GM21390 (cell line): ENCODE measurements at regions not wholly inside any gene's neighbourhood (a gene's known extent, or its start where the extent isn't known, plus 50 kb on each side); places are given as distances from the start of the nearest gene placed in this dataset.
"Not testable (repeated sequence)": the region's sequence is repeated elsewhere in the genome, so short reads cannot be mapped to it uniquely, and the experiment has no call there.

Experiments
- ATAC-seq: cut with Tn5 transposase; IDR thresholded peaks from one replicate; pipeline ENCODE4 v1.9.1; 2021; ENCODE audit not compliant: unreplicated experiment

GRCh38 chr6:27633221-27633688 is 160.3 kb upstream of the ZNF184 start:
- ATAC-seq, result not testable (repeated sequence)

DNA sequence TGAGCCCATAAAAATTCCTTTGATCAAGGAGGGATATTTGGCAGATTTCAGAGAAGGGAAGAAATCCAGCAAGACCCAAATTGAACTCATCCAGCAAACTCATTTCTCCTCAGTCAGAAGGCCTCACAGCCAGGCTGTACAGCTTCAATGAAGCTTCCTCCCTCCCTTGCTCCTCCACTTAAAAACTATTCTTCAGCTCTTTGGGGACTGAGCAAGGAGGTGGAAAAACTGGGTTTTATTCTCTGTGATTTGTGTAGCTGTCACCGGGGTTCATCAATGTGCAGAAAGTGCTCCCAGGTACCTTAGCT is 158.7 kb upstream of the ZNF184 start:
- no peak for ATAC-seq

DNA sequence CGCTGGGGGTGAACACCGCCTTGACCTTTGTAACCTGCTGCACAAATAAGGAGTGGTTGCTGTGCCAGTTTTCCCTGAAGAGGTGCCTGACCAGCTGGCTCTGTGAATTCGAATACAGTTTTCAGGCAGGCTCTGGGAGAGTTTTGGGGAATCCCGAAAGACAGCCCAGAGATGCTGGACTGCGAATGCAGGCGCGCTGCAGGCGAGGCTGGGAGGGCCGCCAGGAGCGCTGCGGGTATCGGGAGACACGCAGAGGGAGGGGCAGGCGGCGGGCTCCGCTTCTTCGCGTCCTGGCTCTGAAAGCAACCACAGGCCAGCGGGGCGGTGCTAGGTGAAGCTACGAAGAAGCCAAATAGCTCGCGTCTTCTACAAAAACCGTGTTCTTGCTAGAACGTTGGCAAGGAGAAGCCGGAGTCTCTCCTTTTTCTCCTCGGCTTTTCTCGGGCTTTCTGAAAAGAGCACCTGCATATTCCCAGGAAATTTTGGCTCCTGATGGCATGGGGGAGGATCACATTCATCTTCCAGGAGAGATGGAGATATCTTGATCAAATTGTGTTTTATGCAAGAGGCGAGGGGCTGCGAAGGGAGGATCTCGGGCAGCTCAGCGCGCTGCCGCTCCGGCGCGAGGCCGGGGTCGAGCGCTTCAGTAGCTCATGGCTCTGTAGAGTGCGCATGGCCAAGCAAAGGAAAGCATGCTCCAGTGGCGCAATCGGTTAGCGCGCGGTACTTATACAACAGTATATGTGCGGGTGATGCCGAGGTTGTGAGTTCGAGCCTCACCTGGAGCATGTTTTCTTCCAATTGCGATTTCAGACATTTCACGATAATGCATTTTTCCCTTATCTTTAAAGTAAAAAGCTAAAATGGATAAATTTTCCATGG is 158.1 kb upstream of the ZNF184 start:
- no peak for ATAC-seq

DNA sequence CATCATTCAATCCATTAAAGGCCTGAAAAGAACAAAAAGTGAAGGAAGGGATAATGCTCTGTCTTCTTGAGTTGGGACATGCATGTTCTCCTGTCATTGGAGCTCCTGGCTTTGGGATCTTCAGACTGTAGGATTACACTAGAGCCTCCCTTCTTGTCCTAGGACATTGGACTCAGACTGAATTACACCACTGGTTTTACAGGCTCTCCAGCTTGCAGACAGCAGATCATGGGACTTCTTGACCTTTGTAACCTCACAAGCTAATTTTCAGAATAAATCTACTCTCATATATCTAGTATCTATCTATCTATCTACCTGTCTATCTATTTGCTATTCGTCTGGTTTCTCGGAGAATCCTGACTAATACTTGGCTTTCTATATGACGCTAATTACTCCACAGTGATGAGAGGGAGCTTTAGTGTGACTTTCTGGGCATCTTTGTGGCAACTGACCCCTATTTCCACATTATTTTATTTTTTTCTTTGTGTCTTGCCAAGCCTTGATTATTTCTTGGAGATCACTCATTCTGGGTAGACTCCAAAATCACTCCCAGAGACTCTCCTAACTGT is 151.9 kb upstream of the ZNF184 start:
- no peak for ATAC-seq

GRCh38 chr6:27623103-27623502 is 150.2 kb upstream of the ZNF184 start:
- no peak for ATAC-seq

GRCh38 chr6:27619436-27619835 is 146.5 kb upstream of the ZNF184 start:
- ATAC-seq, result no peak

DNA sequence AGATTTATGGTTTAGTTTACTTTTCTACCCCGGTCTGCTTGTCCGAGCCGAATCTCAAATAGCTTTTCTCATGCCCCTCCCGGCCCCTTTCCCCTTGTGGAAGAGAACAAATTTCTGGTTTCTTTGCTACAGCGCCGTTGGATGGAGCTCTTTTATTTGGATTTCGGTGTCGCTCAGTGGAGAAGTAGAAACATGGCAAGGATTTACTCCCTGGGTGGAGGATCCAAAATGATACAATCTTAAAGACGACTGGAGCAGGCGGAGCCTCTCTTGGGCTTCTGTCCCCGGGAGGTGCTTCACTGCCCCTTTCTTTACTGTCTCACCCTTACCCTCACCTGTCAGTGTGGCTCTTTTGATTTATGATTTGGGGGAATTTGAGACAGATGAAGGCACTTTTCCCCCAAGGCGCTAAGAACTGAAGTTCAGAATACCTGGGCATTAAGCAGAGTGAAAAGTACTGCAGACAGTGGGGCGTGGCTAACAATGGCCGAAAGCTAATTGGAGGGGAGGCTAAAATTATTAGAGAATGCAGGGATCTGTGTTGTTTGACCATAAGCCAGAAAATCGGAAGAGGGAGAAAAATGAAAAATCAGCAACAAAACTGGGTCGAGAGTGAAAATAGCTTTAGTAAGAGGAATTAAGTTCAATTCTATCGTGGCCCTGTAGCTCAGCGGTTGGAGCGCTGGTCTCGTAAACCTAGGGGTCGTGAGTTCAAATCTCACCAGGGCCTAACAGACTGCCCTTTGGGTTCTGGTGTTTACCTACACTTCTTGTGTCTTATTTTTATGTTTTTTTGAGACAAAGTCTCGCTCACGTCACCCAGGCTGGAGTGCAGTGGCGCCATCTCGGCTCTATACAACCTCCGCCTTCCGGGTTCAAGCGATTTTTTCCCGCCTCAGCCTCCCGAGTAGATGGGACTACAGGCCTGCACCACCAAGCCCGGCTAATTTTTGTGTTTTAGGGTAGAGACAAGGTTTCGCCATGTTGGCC is 145.1 kb upstream of the ZNF184 start:
- no peak for ATAC-seq

GRCh38 chr6:27617046-27617687 is 144.3 kb upstream of the ZNF184 start:
- no peak for ATAC-seq

GRCh38 chr6:27616328-27617045 is 143.6 kb upstream of the ZNF184 start:
- ATAC-seq, result no peak

GRCh38 chr6:27611451-27611850 is 138.5 kb upstream of the ZNF184 start:
- ATAC-seq, result no peak

- no peak for ATAC-seq
These were observed 136.3 kb upstream of the ZNF184 start for GRCh38 chr6:27608916-27609883.

DNA sequence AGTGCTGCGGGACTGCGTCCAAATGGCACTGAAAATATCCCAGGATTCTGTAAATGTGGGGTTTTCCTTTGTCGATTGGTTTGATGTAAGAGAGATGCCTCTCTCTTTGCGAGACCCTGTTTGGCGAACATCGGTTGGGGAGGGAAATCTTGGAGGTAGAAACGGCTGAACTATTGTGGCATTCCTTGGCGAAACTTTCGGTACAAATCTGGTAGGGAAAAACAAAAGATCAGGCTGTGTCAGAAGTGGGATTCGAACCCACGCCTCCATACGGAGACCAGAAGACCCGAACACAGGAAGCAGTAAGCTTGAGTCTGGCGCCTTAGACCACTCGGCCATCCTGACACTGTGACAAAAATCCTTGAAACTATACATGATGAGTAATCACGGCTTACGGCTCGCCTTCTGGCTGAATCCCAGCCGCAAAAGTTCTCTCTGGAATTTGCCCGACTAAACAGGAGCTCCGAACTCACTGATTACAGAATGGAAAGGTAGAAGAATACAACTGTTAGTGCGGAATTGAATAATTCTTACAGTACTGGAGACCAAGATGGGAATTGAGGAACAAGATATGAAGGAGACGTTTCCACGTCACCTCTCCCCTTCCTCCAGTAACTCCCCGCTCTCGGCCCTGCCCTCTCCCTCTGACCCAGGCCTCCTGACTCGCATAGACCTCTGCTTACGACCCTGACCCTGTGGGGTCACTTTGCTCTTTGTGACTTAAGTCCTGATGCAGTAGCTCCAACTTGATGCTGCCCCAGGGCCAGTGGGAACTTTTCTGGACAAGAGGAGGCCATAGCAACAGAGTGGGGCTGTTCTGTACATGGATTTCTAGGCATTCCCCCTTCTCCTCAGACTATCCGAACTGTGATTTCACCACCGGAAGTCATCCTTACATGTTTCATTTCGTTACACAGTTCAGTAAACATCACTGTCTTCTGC is 132.8 kb upstream of the ZNF184 start:
- no peak for ATAC-seq

- ATAC-seq, result no peak
These were observed 132.1 kb upstream of the ZNF184 start for GRCh38 chr6:27604986-27605385.

GRCh38 chr6:27601668-27602254 is 128.9 kb upstream of the ZNF184 start:
- no peak for ATAC-seq

DNA sequence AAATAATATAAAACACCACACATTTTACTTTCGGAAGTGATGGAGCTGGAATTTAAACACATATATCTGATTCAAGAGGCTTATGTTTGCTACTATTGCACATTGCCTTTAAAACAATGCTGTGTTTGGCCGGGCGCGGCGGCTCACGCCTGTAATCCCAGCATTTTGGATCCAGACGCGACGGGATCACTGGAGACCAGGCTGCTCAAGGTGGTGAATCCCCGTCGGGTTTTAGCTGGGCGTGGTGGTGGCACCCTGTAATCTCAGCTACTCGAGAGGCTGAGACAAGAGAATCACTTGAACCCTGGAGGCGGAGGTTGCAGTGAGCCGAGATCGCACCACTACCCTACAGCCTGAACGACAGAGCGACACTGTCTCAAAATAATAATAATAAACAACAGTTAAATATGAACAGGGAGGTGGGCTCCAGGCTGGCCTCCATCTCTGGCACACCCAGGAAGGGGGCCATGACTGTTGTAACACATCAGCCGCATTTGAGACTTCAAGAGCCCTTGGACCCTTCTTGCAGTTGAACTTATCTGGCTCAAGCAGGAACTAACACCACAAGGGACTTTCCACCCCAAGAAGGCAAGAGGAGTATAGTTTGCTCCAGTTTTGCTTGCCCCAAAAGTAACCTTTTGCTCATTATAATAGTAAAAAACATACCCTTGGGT is 127.1 kb upstream of the ZNF184 start:
- ATAC-seq, result no peak

GRCh38 chr6:27597031-27597567 is 124.2 kb upstream of the ZNF184 start:
- not testable (repeated sequence) for ATAC-seq

DNA sequence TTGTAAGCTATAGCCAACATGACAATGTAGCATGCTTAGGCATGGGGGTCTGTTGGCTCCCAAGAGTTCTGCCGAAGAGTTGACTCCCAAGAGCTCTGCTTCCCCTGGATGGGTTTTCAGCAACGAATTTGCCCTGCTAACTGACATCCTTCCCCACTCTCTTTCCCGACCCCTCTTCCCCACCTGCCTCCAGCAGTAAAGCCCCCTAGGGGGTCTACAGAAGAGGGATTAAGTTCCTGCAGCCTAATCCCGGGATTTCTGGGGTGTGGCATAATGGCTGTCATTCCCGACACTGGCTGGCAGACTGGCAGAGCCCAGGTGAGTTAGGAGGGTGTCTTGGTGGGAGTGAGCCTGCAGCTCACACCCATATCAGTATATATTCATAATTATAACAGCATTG is 121.0 kb upstream of the ZNF184 start:
- no peak for ATAC-seq
